B cell (primary cell): ENCODE measurements at regions not wholly inside any gene's neighbourhood (a gene's known extent, or its start where the extent isn't known, plus 50 kb on each side); places are given as distances from the start of the nearest gene placed in this dataset.

ENCODE experiments used
- ATAC-seq: fragments of 200-7000 bp; cut with Tn5 transposase; one replicate; pipeline ENCODE4 v1.10.0; 2021; ENCODE audit warnings: low read depth, mild to moderate bottlenecking, moderate number of reproducible peaks, moderate library complexity
- CTCF ChIA-PET: fragments of 350-600 bp; sonication (Branson Sonifier 250); formaldehyde crosslinking; loops from one replicate; lab custom pipeline; 2021; ENCODE audit warnings: antibody characterized with exemption, inconsistent platforms; lab: Charles Lee
- POLR2A ChIA-PET: fragments of 350-600 bp; sonication (Branson Sonifier 250); formaldehyde crosslinking; loops from one replicate; lab custom pipeline; 2021; ENCODE audit warnings: antibody characterized with exemption; lab: Charles Lee
- DNase-seq: peaks from one replicate; pipeline ENCODE4 v3.0.0; 2013
- H2AFZ ChIP-seq: 2 replicates; pipeline ENCODE4 v1.6.1; 2012; ENCODE audit warnings: mild to moderate bottlenecking, low read depth, low read length; ENCODE audit not compliant: insufficient read depth, poor library complexity, severe bottlenecking
- H3K27ac ChIP-seq, 2 donors: 1 replicate in 1 of 2; 2 replicates in 1 of 2; pipeline ENCODE4 v1.5.1; 2012 to 2013; ENCODE audit warnings: low read length in 2 of 2, mild to moderate bottlenecking in 2 of 2, moderate library complexity in 1 of 2
- H3K27me3 ChIP-seq, 4 experiments: fragments of 200-600 bp in 1 of 4; sonication (generic) in 1 of 4; replicated peaks in 1 of 4; 1 replicate in 2 of 4; 2 replicates in 2 of 4; pipeline versions ENCODE4 v1.6.1 to v1.7.0; 2013 to 2016; ENCODE audit warnings: low read length in 3 of 4, mild to moderate bottlenecking in 2 of 4, mixed read lengths in 1 of 4, moderate library complexity in 1 of 4; ENCODE audit not compliant: insufficient read depth in 4 of 4, control insufficient read depth in 3 of 4; ENCODE audit errors: control extremely low read depth in 1 of 4
- H3K36me3 ChIP-seq, 2 experiments: replicated peaks in 1 of 2; 1 replicate in 1 of 2; 2 replicates in 1 of 2; pipeline versions ENCODE4 v1.6.1 to v1.7.1; 2013; ENCODE audit warnings: low read length in 1 of 2; ENCODE audit not compliant: insufficient read depth in 2 of 2, control insufficient read depth in 1 of 2; ENCODE audit errors: control extremely low read depth in 1 of 2, extremely low read depth in 1 of 2
- H3K4me1 ChIP-seq, 2 donors: fragments of 200-600 bp in 1 of 2; sonication (generic) in 1 of 2; 1 replicate in 1 of 2; 2 replicates in 1 of 2; pipeline versions ENCODE4 v1.5.1 to v1.6.1; 2013 to 2017; ENCODE audit warnings: low read length in 2 of 2; ENCODE audit not compliant: control insufficient read depth in 2 of 2, insufficient read depth in 2 of 2
- H3K4me2 ChIP-seq: replicated peaks from 2 replicates; pipeline ENCODE3; 2012; ENCODE audit warnings: mild to moderate bottlenecking, low read depth, low read length; ENCODE audit not compliant: poor library complexity, severe bottlenecking
- H3K4me3 ChIP-seq, 5 experiments: fragments of 200-600 bp in 1 of 5; sonication (generic) in 1 of 5; 1 replicate in 3 of 5; 2 replicates in 2 of 5; pipeline versions ENCODE4 v1.5.1 to v1.7.0; 2011 to 2016; ENCODE audit warnings: low read length in 4 of 5, mild to moderate bottlenecking in 4 of 5, low read depth in 2 of 5, control low read depth in 1 of 5, moderate library complexity in 1 of 5; ENCODE audit not compliant: insufficient read depth in 1 of 5; ENCODE audit errors: control extremely low read depth in 1 of 5, extremely low read depth in 1 of 5
- H3K79me2 ChIP-seq: fragments of 200-600 bp; sonication (generic); one replicate; pipeline ENCODE4 v1.6.0; 2016; ENCODE audit warnings: low read length; ENCODE audit not compliant: control insufficient read depth, insufficient read depth
- H3K9ac ChIP-seq: fragments of 200-600 bp; sonication (generic); 2 replicates; pipeline ENCODE4 v1.6.1; 2017; ENCODE audit warnings: mild to moderate bottlenecking, low read length, moderate library complexity
- H3K9me3 ChIP-seq, 3 donors: one replicate each; pipeline versions ENCODE4 v1.6.1 to v1.7.1; 2013; ENCODE audit warnings: low read length in 2 of 3; ENCODE audit not compliant: control insufficient read depth in 2 of 3, insufficient read depth in 1 of 3; ENCODE audit errors: control extremely low read depth in 1 of 3
- H4K20me1 ChIP-seq: 2 replicates; pipeline ENCODE4 v1.6.0; 2012; ENCODE audit warnings: mild to moderate bottlenecking, low read length; ENCODE audit not compliant: insufficient read depth, control insufficient read depth, poor library complexity, severe bottlenecking
- H3K27ac Mint-ChIP-seq: one replicate; pipeline ENCODE4 v1.8.0; 2021; ENCODE audit warnings: mixed read lengths
- H3K27me3 Mint-ChIP-seq: one replicate; pipeline ENCODE4 v1.8.0; 2021; ENCODE audit warnings: mixed read lengths
- H3K4me1 Mint-ChIP-seq: one replicate; pipeline ENCODE4 v1.8.0; 2021; ENCODE audit warnings: mixed read lengths
- H3K4me3 Mint-ChIP-seq: one replicate; pipeline ENCODE4 v1.8.0; 2021; ENCODE audit warnings: mixed read lengths
- H3K9me3 Mint-ChIP-seq: one replicate; pipeline ENCODE4 v1.8.0; 2022; ENCODE audit warnings: mixed read lengths; ENCODE audit not compliant: insufficient read depth
- EZH2 ChIP-seq: IDR thresholded peaks from 2 replicates; pipeline ENCODE4 v1.6.1; 2012; ENCODE audit warnings: borderline replicate concordance, low read depth, mild to moderate bottlenecking, moderate library complexity, low read length; ENCODE audit not compliant: insufficient read depth, poor library complexity, severe bottlenecking
- WGBS: methylation state at CpG from one replicate; pipeline ENCODE4 v1.1.5; 2013; ENCODE audit warnings: missing lambda C conversion rate; ENCODE audit not compliant: insufficient coverage; 5-methylcytosine and 5-hydroxymethylcytosine counted together
- intact Hi-C: fragments of 100-400 bp; cut with micrococcal nuclease; formaldehyde crosslinking; loops from one replicate; pipeline ENCODE4 v1.10.0; 2022
- TF ChIP-seq, protein P1 (sequence below): fragments of 200-600 bp; IDR thresholded peaks from one replicate; pipeline ENCODE4 v1.8.0; 2022; ENCODE audit warnings: antibody characterized with exemption, mild to moderate bottlenecking

DNA sequence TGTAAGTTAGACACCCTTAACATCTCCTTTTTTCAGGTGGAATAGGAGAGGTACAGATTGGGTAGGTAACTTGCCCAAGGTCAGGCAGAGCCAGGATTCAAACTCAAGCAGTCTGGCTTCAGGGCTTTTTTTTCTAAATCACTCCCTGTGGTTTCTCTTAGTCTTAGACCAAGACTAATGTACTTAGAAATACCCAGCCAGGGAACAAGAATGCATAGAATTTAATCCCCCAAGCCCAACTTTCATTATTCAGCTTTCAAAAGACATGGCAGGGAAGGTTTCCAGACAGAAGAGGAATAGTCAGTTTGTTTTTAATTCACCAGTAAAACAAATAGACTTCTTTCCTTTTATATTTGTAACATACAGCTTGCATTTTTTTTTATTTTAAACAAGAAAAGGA is 305.2 kb upstream of the RBFOX1 start:
- ATAC-seq (no peak), DNase-seq (no peak)
- Histone ChIP-seq H3K27ac (no peak overlapping the region), H3K4me2 (no peak overlapping the region), H3K79me2 (no peaks in the 10 kb centered on the region), H4K20me1 (no peaks in the 10 kb centered on the region), H3K27me3 (no peaks in the 10 kb centered on the region), H3K36me3 (no peaks in the 10 kb centered on the region), H2AFZ (no peak overlapping the region), H3K9ac (no peak overlapping the region), H3K4me3 (no peak overlapping the region), H3K9me3 (peaks cover 0 to 16% (median 0%) of the 10 kb centered on the region in 3 donors), H3K4me1 (no peaks in the 10 kb centered on the region)
- no peak overlapping the region for H3K27ac Mint-ChIP-seq
- POLR2A ChIA-PET, result no interaction called here
- CTCF ChIA-PET, result no interaction called here
- intact Hi-C loops, result no loop called here
- H3K9me3 Mint-ChIP-seq, result peaks cover 8% of the 10 kb centered on the region
- no peaks in the 10 kb centered on the region for H3K27me3 Mint-ChIP-seq
- no peaks in the 10 kb centered on the region for H3K4me1 Mint-ChIP-seq
- H3K4me3 Mint-ChIP-seq, result no peak overlapping the region
- TF ChIP-seq, protein P1, sequence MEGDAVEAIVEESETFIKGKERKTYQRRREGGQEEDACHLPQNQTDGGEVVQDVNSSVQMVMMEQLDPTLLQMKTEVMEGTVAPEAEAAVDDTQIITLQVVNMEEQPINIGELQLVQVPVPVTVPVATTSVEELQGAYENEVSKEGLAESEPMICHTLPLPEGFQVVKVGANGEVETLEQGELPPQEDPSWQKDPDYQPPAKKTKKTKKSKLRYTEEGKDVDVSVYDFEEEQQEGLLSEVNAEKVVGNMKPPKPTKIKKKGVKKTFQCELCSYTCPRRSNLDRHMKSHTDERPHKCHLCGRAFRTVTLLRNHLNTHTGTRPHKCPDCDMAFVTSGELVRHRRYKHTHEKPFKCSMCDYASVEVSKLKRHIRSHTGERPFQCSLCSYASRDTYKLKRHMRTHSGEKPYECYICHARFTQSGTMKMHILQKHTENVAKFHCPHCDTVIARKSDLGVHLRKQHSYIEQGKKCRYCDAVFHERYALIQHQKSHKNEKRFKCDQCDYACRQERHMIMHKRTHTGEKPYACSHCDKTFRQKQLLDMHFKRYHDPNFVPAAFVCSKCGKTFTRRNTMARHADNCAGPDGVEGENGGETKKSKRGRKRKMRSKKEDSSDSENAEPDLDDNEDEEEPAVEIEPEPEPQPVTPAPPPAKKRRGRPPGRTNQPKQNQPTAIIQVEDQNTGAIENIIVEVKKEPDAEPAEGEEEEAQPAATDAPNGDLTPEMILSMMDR, result no peak
- TF ChIP-seq EZH2, result no peak

DNA sequence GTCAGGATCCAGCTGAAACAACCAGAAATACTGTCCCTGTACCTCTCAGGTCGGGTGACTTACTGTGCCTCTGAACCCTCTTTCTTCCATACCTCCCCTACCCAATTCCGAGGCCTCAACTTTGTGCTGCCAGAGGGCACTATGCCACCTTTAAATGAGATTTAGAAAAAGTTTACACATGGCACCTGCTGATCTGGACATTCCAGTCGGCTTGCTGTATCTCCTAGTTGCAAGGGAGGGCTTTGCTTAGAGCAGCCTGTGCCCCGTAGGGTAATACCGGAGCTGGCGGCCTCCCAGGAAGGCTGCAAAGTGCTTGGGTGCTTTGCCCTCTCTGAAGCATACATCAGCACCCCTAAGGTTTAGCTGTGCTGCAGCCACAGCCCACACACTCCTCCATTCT is 306.0 kb upstream of the RBFOX1 start:
- H3K27ac ChIP-seq, result no peak overlapping the region
- intact Hi-C loops, result no loop called here
- peaks cover 0 to 11% (median 0%) of the 10 kb centered on the region in 3 donors for H3K9me3 ChIP-seq
- H3K4me1 ChIP-seq, result no peaks in the 10 kb centered on the region
- TF ChIP-seq, protein P1, result no peak
- no peak for TF ChIP-seq EZH2
- WGBS, result 75% methylated on average over 6 of the region's 6 CpGs
- no peak overlapping the region for H2AFZ ChIP-seq
- H3K79me2 ChIP-seq, result no peaks in the 10 kb centered on the region
- Mint-ChIP-seq H3K27me3 (no peaks in the 10 kb centered on the region), H3K9me3 (peaks cover 8% of the 10 kb centered on the region), H3K4me3 (no peak overlapping the region), H3K4me1 (no peaks in the 10 kb centered on the region), H3K27ac (no peak overlapping the region)
- H3K9ac ChIP-seq, result no peak overlapping the region
- ChIA-PET POLR2A (no interaction called here), CTCF (no interaction called here)
- H4K20me1 ChIP-seq, result no peaks in the 10 kb centered on the region
- ATAC-seq (no peak), DNase-seq (no peak)
- H3K36me3 ChIP-seq, result no peaks in the 10 kb centered on the region
- no peaks in the 10 kb centered on the region for H3K27me3 ChIP-seq
- no peak overlapping the region for H3K4me2 ChIP-seq
- no peak overlapping the region for H3K4me3 ChIP-seq
